IMR-90 (cell line): ENCODE measurements at regions not wholly inside any gene's neighbourhood (a gene's known extent, or its start where the extent isn't known, plus 50 kb on each side); places are given as distances from the start of the nearest gene placed in this dataset.

ENCODE experiments used
- ATAC-seq: fragments of 200-7000 bp; cut with Tn5 transposase; 2 replicates; pipeline ENCODE4 v1.9.1; 2020; ENCODE audit warnings: low read depth, mild to moderate bottlenecking, moderate library complexity
- BruUV-seq: library from RNA; stranded (reverse); fragments of 400-500 nt; replicated peaks from 2 replicates; lab custom pipeline; 2021; lab: Mats Ljungman, UMichigan
- CTCF ChIA-PET: fragments of 300-600 bp; formaldehyde crosslinking; extraction: SDS; loops from one replicate; lab custom pipeline; 2021; ENCODE audit warnings: antibody characterized with exemption; lab: Yijun Ruan, JAX
- POLR2A ChIA-PET: fragments of 300-600 bp; sonication (Branson Sonifier 250); formaldehyde crosslinking; loops from one replicate; lab custom pipeline; 2022; ENCODE audit warnings: antibody characterized with exemption; ENCODE audit not compliant: unreplicated experiment; lab: Charles Lee
- DNase-seq: peaks from one replicate; pipeline ENCODE4 v3.0.0; 2013
- H2AFZ ChIP-seq: replicated peaks from 2 replicates; pipeline ENCODE3; 2013; ENCODE audit warnings: low read length, mild to moderate bottlenecking; ENCODE audit not compliant: poor library complexity
- H2AK5ac ChIP-seq: 2 replicates; pipeline ENCODE4 v1.6.1; 2013; ENCODE audit warnings: low read depth, low read length, inconsistent platforms
- H2AK9ac ChIP-seq: replicated peaks from 2 replicates; pipeline ENCODE3; 2013; ENCODE audit warnings: mild to moderate bottlenecking, low read depth, low read length, moderate library complexity; ENCODE audit not compliant: poor library complexity
- H2BK120ac ChIP-seq: 2 replicates; pipeline ENCODE4 v1.6.1; 2013; ENCODE audit warnings: low read depth, low read length, inconsistent platforms
- H2BK15ac ChIP-seq: 3 replicates; pipeline ENCODE4 v1.6.1; 2013; ENCODE audit warnings: low read depth, low read length, inconsistent platforms
- H2BK20ac ChIP-seq: 2 replicates; pipeline ENCODE4 v1.6.1; 2013; ENCODE audit warnings: low read depth, mild to moderate bottlenecking, inconsistent platforms, low read length, moderate library complexity
- H2BK5ac ChIP-seq: 2 replicates; pipeline ENCODE4 v1.6.1; 2013; ENCODE audit warnings: mild to moderate bottlenecking, low read depth, low read length, inconsistent platforms; ENCODE audit not compliant: poor library complexity, severe bottlenecking
- H3K14ac ChIP-seq: replicated peaks from 2 replicates; pipeline ENCODE4 v1.6.1; 2013; ENCODE audit warnings: low read depth, low read length, inconsistent platforms
- H3K18ac ChIP-seq: 2 replicates; pipeline ENCODE4 v1.6.1; 2013; ENCODE audit warnings: low read depth, low read length, control low read depth
- H3K23ac ChIP-seq: 2 replicates; pipeline ENCODE4 v1.6.1; 2013; ENCODE audit warnings: low read depth, low read length, inconsistent platforms
- H3K27ac ChIP-seq: 2 replicates; pipeline ENCODE4 v1.5.1; 2013; ENCODE audit warnings: mild to moderate bottlenecking, control low read depth, low read length; ENCODE audit not compliant: insufficient read depth
- H3K27me3 ChIP-seq: 2 replicates; pipeline ENCODE4 v1.6.1; 2013; ENCODE audit warnings: low read length; ENCODE audit not compliant: control insufficient read depth, insufficient read depth
- H3K36me3 ChIP-seq: 2 replicates; pipeline ENCODE4 v1.6.1; 2013; ENCODE audit warnings: low read length, mixed read lengths; ENCODE audit not compliant: control insufficient read depth, insufficient read depth
- H3K4ac ChIP-seq: 2 replicates; pipeline ENCODE4 v1.6.1; 2013; ENCODE audit warnings: low read depth, low read length, inconsistent platforms
- H3K4me1 ChIP-seq: 2 replicates; pipeline ENCODE4 v1.6.1; 2013; ENCODE audit warnings: low read length, mixed read lengths; ENCODE audit not compliant: control insufficient read depth, insufficient read depth
- H3K4me2 ChIP-seq: 2 replicates; pipeline ENCODE4 v1.6.1; 2013; ENCODE audit warnings: low read depth, mild to moderate bottlenecking, control low read depth, low read length, moderate library complexity
- H3K4me3 ChIP-seq: 2 replicates; pipeline ENCODE4 v1.5.1; 2013; ENCODE audit warnings: low read depth, mild to moderate bottlenecking, control low read depth, low read length, moderate library complexity; ENCODE audit not compliant: insufficient read depth
- H3K56ac ChIP-seq: 2 replicates; pipeline ENCODE4 v1.6.1; 2013; ENCODE audit warnings: low read length, inconsistent platforms; ENCODE audit not compliant: insufficient read depth; ENCODE audit errors: extremely low read depth
- H3K79me1 ChIP-seq, 2 experiments: 2 replicates each; pipeline ENCODE4 v1.6.1; 2013; ENCODE audit warnings: low read length in 2 of 2, inconsistent platforms in 1 of 2, low read depth in 1 of 2
- H3K9ac ChIP-seq: 2 replicates; pipeline ENCODE4 v1.6.1; 2013; ENCODE audit warnings: low read depth, low read length, control low read depth
- H3K9me1 ChIP-seq: 2 replicates; pipeline ENCODE4 v1.6.1; 2013; ENCODE audit warnings: low read length, inconsistent platforms; ENCODE audit not compliant: insufficient read depth
- H3K9me3 ChIP-seq: 2 replicates; pipeline ENCODE4 v1.6.1; 2013; ENCODE audit warnings: low read length; ENCODE audit not compliant: control insufficient read depth, insufficient read depth
- H4K20me1 ChIP-seq: 2 replicates; pipeline ENCODE4 v1.6.1; 2013; ENCODE audit warnings: low read length, inconsistent platforms; ENCODE audit not compliant: insufficient read depth
- H4K5ac ChIP-seq: 2 replicates; pipeline ENCODE4 v1.6.1; 2013; ENCODE audit warnings: mild to moderate bottlenecking, low read depth, low read length, control low read depth
- H4K8ac ChIP-seq, 2 experiments: 2 replicates each; pipeline ENCODE4 v1.6.1; 2013; ENCODE audit warnings: low read depth in 2 of 2, low read length in 2 of 2, control low read depth in 1 of 2, inconsistent platforms in 1 of 2
- H4K91ac ChIP-seq: 2 replicates; pipeline ENCODE4 v1.6.1; 2013; ENCODE audit warnings: low read depth, low read length, inconsistent platforms; ENCODE audit not compliant: insufficient read depth
- BHLHE40 ChIP-seq: fragments of 150-350 bp; IDR thresholded peaks from 2 replicates; pipeline ENCODE4 v1.6.1; 2016; ENCODE audit warnings: mild to moderate bottlenecking, low read depth, low read length
- FOS ChIP-seq: fragments of 150-350 bp; IDR thresholded peaks from 2 replicates; pipeline ENCODE4 v1.6.1; 2016; ENCODE audit warnings: low read depth, low read length
- MAZ ChIP-seq: IDR thresholded peaks from 2 replicates; pipeline ENCODE4 v1.6.1; 2012; ENCODE audit warnings: low read depth, mild to moderate bottlenecking, low read length, improper control_type of control experiment, moderate library complexity, borderline replicate concordance
- POLR2A ChIP-seq: IDR thresholded peaks from 2 replicates; pipeline ENCODE4 v1.6.1; 2012; ENCODE audit warnings: mild to moderate bottlenecking, low read depth, low read length
- RFX5 ChIP-seq: IDR thresholded peaks from 2 replicates; pipeline ENCODE4 v1.8.0; 2012; ENCODE audit warnings: low read depth, mild to moderate bottlenecking, low read length, moderate library complexity
- SMC3 ChIP-seq: fragments of 150-350 bp; IDR thresholded peaks from 2 replicates; pipeline ENCODE4 v1.6.1; 2016; ENCODE audit warnings: low read depth, mild to moderate bottlenecking, antibody characterized with exemption, low read length, moderate library complexity
- WGBS, 2 experiments: methylation state at CpG; one replicate each; pipeline versions ENCODE4 v1.1.5 to v1.1.7; 2013; ENCODE audit warnings: missing lambda C conversion rate in 2 of 2; ENCODE audit not compliant: insufficient read length in 1 of 2; ENCODE audit errors: extremely low coverage in 2 of 2; 5-methylcytosine and 5-hydroxymethylcytosine counted together
- dilution Hi-C: fragments of 300-500 bp; cut with HindIII; formaldehyde crosslinking; loops from one replicate; pipeline ENCODE4 v1.14.3; 2018; ENCODE audit warnings: low sequenced_read_pairs; ENCODE audit not compliant: unreplicated experiment
- in situ Hi-C: fragments of 300-500 bp; cut with MboI; formaldehyde crosslinking; loops from 3 replicates; pipeline ENCODE4 v1.14.3; 2019; ENCODE audit warnings: low sequenced_read_pairs, inconsistent platforms, mixed read lengths
- intact Hi-C: fragments of 100-400 bp; cut with micrococcal nuclease; formaldehyde crosslinking; loops from 2 replicates; pipeline ENCODE4 v1.10.0; 2022

GRCh38 chr16:79833559-79833958, 233.0 kb upstream of the MAF start:
- no peak overlapping the region for H2AK5ac ChIP-seq
- no peaks in the 10 kb centered on the region for H3K27me3 ChIP-seq
- H2BK5ac ChIP-seq, result no peak overlapping the region
- H2AK9ac ChIP-seq, result no peak overlapping the region
- no peak for ATAC-seq
- H3K56ac ChIP-seq, result no peak overlapping the region
- ChIA-PET POLR2A (no interaction called here), CTCF (no interaction called here)
- H4K5ac ChIP-seq, result no peak overlapping the region
- no peak overlapping the region for H4K91ac ChIP-seq
- no peak overlapping the region for H3K14ac ChIP-seq
- H3K18ac ChIP-seq, result no peak overlapping the region
- intact Hi-C loops (no loop called here), in situ Hi-C loops (no loop called here), dilution Hi-C loops (no loop called here)
- no peak for DNase-seq
- 30% methylated on average over 2 of the region's 4 CpGs; no CpG with 5 or more reads in 1 of the 2 experiments for WGBS, 2 experiments
- H3K4me1 ChIP-seq, result no peaks in the 10 kb centered on the region
- H2BK15ac ChIP-seq, result no peak overlapping the region
- no peaks in the 10 kb centered on the region for H3K36me3 ChIP-seq
- H4K8ac ChIP-seq, result no peak overlapping the region
- H3K4me3 ChIP-seq, result no peak overlapping the region
- no peak overlapping the region for H2BK120ac ChIP-seq
- H3K79me1 ChIP-seq, result no peaks in the 10 kb centered on the region
- H3K27ac ChIP-seq, result no peak overlapping the region
- H3K9me1 ChIP-seq, result no peaks in the 10 kb centered on the region
- H2AFZ ChIP-seq, result no peak overlapping the region
- no peak overlapping the region for H3K4ac ChIP-seq
- H3K4me2 ChIP-seq, result no peak overlapping the region
- no peak overlapping the region for H2BK20ac ChIP-seq
- TF ChIP-seq BHLHE40, result no peak
- no peak for TF ChIP-seq POLR2A
- TF ChIP-seq MAZ, result no peak
- TF ChIP-seq SMC3, result no peak
- TF ChIP-seq FOS, result no peak
- TF ChIP-seq RFX5, result no peak
- H3K23ac ChIP-seq, result no peak overlapping the region
- BruUV-seq, result no TSS peak
- H3K9me3 ChIP-seq, result peaks cover 13% of the 10 kb centered on the region; the same call in 1 of the 2 replicates
- H3K9ac ChIP-seq, result no peak overlapping the region
- no peaks in the 10 kb centered on the region for H4K20me1 ChIP-seq
